ENCODE measurements at regions not wholly inside any gene's neighbourhood (a gene's known extent, or its start where the extent isn't known, plus 50 kb on each side); places are given as distances from the start of the nearest gene placed in this dataset.

DNA sequence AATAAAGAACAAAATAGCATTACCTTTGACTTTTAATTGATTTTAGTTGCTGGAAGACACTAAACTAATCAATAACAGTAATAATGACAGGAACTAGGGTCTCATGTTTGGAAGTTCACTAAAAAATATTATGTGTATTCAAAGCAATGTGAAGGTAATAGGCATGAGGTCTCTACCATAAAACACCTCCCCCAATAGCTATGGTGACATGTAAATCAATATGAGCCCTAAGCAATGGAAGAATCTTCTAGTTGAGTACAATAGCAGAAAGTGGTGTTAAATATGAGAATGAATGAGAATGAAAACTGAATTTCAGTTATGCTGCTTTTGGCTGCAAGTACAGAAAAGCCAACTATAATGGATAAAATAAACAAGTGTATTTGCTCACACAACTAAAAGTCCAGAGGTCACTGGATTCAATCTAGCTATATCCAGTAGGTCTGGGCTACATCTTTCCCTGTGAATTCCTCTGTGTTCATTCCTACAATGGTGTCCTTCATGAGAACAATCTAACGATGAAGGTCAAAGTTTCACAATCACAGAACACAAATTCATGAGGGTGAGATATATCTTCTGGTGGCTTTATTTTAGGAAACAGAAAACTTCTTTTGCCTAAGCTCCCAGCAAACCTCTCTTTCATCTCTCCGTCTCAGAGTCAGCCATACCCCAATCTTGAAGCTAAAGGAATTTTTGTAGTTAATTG is 728.0 kb downstream of the FSCB start (continued):
- TF ChIP-seq KLF11 (CRISPR knock-in tag; IDR thresholded peaks at IDR 0.05) (peak; percentile 67; the same call in 1 of the 2 replicates), MED1 (CRISPR knock-in tag; IDR thresholded peaks at IDR 0.05) (peak; percentile 77), ARNTL (CRISPR knock-in tag; IDR thresholded peaks at IDR 0.05) (no peak), ZNF747 (CRISPR knock-in tag; IDR thresholded peaks at IDR 0.05; ENCODE audit: borderline replicate concordance) (no peak), CEBPB (IDR thresholded peaks at IDR 0.05; ENCODE audit: borderline replicate concordance, low read depth, low read length) (peak; percentile 90), ZNF20 (CRISPR knock-in tag; IDR thresholded peaks at IDR 0.05) (no peak), POGZ (CRISPR knock-in tag; IDR thresholded peaks at IDR 0.05) (peak; percentile 43), SMAD3 (CRISPR knock-in tag; IDR thresholded peaks at IDR 0.05) (0 out of 2 replicates have a peak, but pooled peaks have one; percentile 30), NCOR1 (IDR thresholded peaks at IDR 0.05; ENCODE audit: borderline replicate concordance, low read length) (peak; percentile 68), SUZ12 (IDR thresholded peaks at IDR 0.05; ENCODE audit: low read depth, low read length) (no peak), ATF1 (CRISPR knock-in tag; IDR thresholded peaks at IDR 0.05) (peak; percentile 70; the same call in 1 of the 2 replicates), HMG20A (CRISPR knock-in tag; IDR thresholded peaks at IDR 0.05; ENCODE audit: borderline replicate concordance) (peak; percentile 88), SMC3 (IDR thresholded peaks at IDR 0.05; ENCODE audit: low read length) (peak; percentile 29; the same call in 1 of the 2 replicates), SOX6 (IDR thresholded peaks at IDR 0.05) (no peak), SOX6 (CRISPR knock-in tag; IDR thresholded peaks at IDR 0.05) (peak; percentile 96), RCOR2 (CRISPR knock-in tag; IDR thresholded peaks at IDR 0.05) (no peak), SAP130 (CRISPR knock-in tag; IDR thresholded peaks at IDR 0.05; ENCODE audit: low read depth) (peak; percentile 54; the same call in 1 of the 2 replicates), SNAPC2 (CRISPR knock-in tag; IDR thresholded peaks at IDR 0.05) (no peak; the same call in 1 of the 2 replicates), HOXA3 (CRISPR knock-in tag; IDR thresholded peaks at IDR 0.05) (0 out of 2 replicates have a peak, but pooled peaks have one; percentile 24)
- TF ChIP-seq, protein P1, sequence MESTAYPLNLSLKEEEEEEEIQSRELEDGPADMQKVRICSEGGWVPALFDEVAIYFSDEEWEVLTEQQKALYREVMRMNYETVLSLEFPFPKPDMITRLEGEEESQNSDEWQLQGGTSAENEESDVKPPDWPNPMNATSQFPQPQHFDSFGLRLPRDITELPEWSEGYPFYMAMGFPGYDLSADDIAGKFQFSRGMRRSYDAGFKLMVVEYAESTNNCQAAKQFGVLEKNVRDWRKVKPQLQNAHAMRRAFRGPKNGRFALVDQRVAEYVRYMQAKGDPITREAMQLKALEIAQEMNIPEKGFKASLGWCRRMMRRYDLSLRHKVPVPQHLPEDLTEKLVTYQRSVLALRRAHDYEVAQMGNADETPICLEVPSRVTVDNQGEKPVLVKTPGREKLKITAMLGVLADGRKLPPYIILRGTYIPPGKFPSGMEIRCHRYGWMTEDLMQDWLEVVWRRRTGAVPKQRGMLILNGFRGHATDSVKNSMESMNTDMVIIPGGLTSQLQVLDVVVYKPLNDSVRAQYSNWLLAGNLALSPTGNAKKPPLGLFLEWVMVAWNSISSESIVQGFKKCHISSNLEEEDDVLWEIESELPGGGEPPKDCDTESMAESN (CRISPR knock-in tag; conservative IDR thresholded peaks at IDR 0.05) = 0 out of 2 replicates have a peak, but pooled peaks have one; percentile 27
- TF ChIP-seq, protein P2, sequence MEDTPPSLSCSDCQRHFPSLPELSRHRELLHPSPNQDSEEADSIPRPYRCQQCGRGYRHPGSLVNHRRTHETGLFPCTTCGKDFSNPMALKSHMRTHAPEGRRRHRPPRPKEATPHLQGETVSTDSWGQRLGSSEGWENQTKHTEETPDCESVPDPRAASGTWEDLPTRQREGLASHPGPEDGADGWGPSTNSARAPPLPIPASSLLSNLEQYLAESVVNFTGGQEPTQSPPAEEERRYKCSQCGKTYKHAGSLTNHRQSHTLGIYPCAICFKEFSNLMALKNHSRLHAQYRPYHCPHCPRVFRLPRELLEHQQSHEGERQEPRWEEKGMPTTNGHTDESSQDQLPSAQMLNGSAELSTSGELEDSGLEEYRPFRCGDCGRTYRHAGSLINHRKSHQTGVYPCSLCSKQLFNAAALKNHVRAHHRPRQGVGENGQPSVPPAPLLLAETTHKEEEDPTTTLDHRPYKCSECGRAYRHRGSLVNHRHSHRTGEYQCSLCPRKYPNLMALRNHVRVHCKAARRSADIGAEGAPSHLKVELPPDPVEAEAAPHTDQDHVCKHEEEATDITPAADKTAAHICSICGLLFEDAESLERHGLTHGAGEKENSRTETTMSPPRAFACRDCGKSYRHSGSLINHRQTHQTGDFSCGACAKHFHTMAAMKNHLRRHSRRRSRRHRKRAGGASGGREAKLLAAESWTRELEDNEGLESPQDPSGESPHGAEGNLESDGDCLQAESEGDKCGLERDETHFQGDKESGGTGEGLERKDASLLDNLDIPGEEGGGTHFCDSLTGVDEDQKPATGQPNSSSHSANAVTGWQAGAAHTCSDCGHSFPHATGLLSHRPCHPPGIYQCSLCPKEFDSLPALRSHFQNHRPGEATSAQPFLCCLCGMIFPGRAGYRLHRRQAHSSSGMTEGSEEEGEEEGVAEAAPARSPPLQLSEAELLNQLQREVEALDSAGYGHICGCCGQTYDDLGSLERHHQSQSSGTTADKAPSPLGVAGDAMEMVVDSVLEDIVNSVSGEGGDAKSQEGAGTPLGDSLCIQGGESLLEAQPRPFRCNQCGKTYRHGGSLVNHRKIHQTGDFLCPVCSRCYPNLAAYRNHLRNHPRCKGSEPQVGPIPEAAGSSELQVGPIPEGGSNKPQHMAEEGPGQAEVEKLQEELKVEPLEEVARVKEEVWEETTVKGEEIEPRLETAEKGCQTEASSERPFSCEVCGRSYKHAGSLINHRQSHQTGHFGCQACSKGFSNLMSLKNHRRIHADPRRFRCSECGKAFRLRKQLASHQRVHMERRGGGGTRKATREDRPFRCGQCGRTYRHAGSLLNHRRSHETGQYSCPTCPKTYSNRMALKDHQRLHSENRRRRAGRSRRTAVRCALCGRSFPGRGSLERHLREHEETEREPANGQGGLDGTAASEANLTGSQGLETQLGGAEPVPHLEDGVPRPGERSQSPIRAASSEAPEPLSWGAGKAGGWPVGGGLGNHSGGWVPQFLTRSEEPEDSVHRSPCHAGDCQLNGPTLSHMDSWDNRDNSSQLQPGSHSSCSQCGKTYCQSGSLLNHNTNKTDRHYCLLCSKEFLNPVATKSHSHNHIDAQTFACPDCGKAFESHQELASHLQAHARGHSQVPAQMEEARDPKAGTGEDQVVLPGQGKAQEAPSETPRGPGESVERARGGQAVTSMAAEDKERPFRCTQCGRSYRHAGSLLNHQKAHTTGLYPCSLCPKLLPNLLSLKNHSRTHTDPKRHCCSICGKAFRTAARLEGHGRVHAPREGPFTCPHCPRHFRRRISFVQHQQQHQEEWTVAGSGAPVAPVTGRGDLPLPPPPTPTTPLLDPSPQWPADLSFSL (CRISPR knock-in tag; IDR thresholded peaks at IDR 0.05) = 0 out of 2 replicates have a peak, but pooled peaks have one; percentile 28
- TF ChIP-seq, protein P3, sequence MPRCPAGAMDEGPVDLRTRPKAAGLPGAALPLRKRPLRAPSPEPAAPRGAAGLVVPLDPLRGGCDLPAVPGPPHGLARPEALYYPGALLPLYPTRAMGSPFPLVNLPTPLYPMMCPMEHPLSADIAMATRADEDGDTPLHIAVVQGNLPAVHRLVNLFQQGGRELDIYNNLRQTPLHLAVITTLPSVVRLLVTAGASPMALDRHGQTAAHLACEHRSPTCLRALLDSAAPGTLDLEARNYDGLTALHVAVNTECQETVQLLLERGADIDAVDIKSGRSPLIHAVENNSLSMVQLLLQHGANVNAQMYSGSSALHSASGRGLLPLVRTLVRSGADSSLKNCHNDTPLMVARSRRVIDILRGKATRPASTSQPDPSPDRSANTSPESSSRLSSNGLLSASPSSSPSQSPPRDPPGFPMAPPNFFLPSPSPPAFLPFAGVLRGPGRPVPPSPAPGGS (CRISPR knock-in tag; IDR thresholded peaks at IDR 0.05) = no peak
- TF ChIP-seq, protein P4, sequence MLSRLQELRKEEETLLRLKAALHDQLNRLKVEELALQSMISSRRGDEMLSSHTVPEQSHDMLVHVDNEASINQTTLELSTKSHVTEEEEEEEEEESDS (CRISPR knock-in tag; IDR thresholded peaks at IDR 0.05; ENCODE audit: borderline replicate concordance) = 0 out of 2 replicates have a peak, but pooled peaks have one; percentile 32
